ENCODE measurements at regions not wholly inside any gene's neighbourhood (a gene's known extent, or its start where the extent isn't known, plus 50 kb on each side); places are given as distances from the start of the nearest gene placed in this dataset.
"Not testable (repeated sequence)": the region's sequence is repeated elsewhere in the genome, so short reads cannot be mapped to it uniquely, and the experiment has no call there.

- ATAC-seq (no peak), DNase-seq (no peak)
- no peaks in the 10 kb centered on the region for H3K4me1 ChIP-seq
- H3K27me3 ChIP-seq: no peaks in the 10 kb centered on the region
- no peaks in the 10 kb centered on the region for H3K36me3 ChIP-seq
- H3K27ac ChIP-seq: no peak overlapping the region
- in situ Hi-C loops (cut with MboI; ENCODE audit: low sequenced_read_pairs in 4 of 4) (no loop called here), intact Hi-C loops (cut with DNase I; ENCODE audit: low total_unique reads) (no loop called here)
- no peaks in the 10 kb centered on the region for H3K9me3 ChIP-seq
- TF ChIP-seq CTCF (IDR thresholded peaks at IDR 0.05 in 4 of 5, conservative IDR thresholded peaks at IDR 0.05 in 1 of 5) (no peak), POLR2A (IDR thresholded peaks at IDR 0.05) (no peak)
- no peak overlapping the region for H3K4me3 ChIP-seq
Observed at GRCh38 chr4:127523369-127523768, 109.4 kb upstream of the INTU start.

GRCh38 chr4:127525608-127526007 is 107.1 kb upstream of the INTU start:
- intact Hi-C loops (cut with DNase I; ENCODE audit: low total_unique reads) (no loop called here), in situ Hi-C loops (cut with MboI; ENCODE audit: low sequenced_read_pairs in 4 of 4) (no loop called here)
- no peak for TF ChIP-seq POLR2A (IDR thresholded peaks at IDR 0.05)
- TF ChIP-seq CTCF (IDR thresholded peaks at IDR 0.05 in 4 of 5, conservative IDR thresholded peaks at IDR 0.05 in 1 of 5): no peak
- DNase-seq (no peak), ATAC-seq (no peak)
- H3K4me3 ChIP-seq: no peak overlapping the region
- H3K9me3 ChIP-seq: no peaks in the 10 kb centered on the region
- no peaks in the 10 kb centered on the region for H3K36me3 ChIP-seq
- no peak overlapping the region for H3K27ac ChIP-seq
- no peaks in the 10 kb centered on the region for H3K4me1 ChIP-seq
- no peaks in the 10 kb centered on the region for H3K27me3 ChIP-seq

DNA sequence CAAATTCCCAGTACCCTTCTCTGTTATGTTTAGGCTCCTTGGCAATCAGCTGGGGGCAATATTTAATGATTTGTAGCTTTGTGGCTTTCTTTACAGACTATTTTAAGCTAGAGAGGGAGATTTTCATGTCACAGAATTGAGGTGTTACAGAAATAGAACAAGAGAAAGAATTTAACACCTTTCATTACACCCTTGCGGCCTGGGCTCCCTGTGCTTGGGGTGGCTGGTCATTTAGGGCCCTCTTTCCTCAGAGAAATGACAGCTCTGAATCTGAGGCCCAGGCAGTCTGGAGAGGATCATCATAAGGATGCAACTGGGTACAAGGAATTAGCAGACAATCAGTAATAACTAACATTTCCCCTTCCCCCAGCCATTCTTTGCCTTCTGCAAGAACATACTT is 104.5 kb upstream of the INTU start:
- no peaks in the 10 kb centered on the region for H3K9me3 ChIP-seq
- in situ Hi-C loops (cut with MboI; ENCODE audit: low sequenced_read_pairs in 4 of 4): no loop called here
- H3K4me1 ChIP-seq: no peaks in the 10 kb centered on the region
- no peak overlapping the region for H3K4me3 ChIP-seq
- H3K27me3 ChIP-seq: no peaks in the 10 kb centered on the region
- H3K27ac ChIP-seq: no peak overlapping the region
- ATAC-seq (no peak), DNase-seq (no peak)
- intact Hi-C loops (cut with DNase I; ENCODE audit: low total_unique reads): no loop called here
- no peaks in the 10 kb centered on the region for H3K36me3 ChIP-seq
- TF ChIP-seq POLR2A (IDR thresholded peaks at IDR 0.05): no peak
- no peak for TF ChIP-seq CTCF (IDR thresholded peaks at IDR 0.05 in 4 of 5, conservative IDR thresholded peaks at IDR 0.05 in 1 of 5)

DNA sequence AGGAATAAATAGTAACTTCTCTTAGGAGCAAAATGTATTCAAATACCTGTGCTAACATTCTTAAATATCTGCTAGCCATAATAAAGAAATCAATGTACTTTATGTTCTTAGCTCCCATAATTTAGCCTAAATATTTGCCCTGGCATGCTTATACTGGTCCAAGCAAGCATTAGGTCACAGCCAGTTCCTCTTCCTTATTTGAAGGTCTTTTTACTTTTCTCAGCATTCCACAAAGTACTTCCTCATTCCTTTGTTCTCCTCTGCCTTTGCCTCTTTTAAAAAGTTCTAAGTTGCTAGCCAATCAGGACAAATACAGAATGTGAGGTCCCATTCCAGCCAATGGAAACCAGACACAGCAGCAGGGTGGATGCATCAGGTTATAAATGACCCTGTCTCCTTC is 102.9 kb upstream of the INTU start:
- H3K27me3 ChIP-seq; ATAC-seq; H3K4me1 ChIP-seq; intact Hi-C loops (cut with DNase I; ENCODE audit: low total_unique reads); H3K4me3 ChIP-seq; DNase-seq; H3K9me3 ChIP-seq; H3K36me3 ChIP-seq; H3K27ac ChIP-seq; in situ Hi-C loops (cut with MboI; ENCODE audit: low sequenced_read_pairs in 4 of 4): not testable (repeated sequence)

DNA sequence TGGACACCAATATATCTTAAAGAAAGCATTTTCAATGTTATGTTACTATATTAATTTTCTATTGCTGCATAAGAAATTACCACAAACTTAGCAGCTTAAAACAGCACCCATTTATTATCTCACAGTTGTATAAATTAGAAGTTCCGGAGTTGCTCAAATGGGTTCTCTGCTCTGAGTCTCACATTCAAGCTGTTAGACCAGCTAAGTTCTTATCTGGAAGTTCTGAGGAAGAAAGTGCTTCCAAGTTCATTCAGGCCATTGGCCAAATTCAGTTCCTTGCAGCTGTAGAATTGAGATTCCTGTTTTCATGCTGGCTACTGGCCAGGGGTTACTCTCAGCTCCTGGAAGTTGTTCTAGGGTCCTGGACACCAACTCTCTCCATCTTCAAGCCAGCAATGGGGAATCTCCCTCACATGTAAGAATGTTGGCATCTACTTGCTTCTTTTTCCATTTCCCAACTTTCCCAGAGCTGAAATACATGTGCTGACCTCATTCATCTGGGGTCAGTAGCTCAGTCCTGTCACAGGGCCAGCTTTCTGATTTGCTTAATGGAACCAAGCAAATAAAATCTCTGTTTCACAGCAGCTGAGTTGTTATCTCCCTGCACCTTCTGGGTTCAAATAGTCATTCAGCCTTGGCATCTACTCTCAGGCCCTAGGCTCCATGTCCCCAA is 99.6 kb upstream of the INTU start:
- DNase-seq: peak; percentile 35 to 46

More for the DNA sequence above, 99.6 kb upstream of the INTU start:
- in situ Hi-C loops (cut with MboI; ENCODE audit: low sequenced_read_pairs in 4 of 4) (no loop called here), intact Hi-C loops (cut with DNase I; ENCODE audit: low total_unique reads) (no loop called here)
- no peaks in the 10 kb centered on the region for H3K36me3 ChIP-seq
- ATAC-seq: peak; percentile 78 to 83
- no peaks in the 10 kb centered on the region for H3K4me1 ChIP-seq
- TF ChIP-seq CTCF (IDR thresholded peaks at IDR 0.05 in 4 of 5, conservative IDR thresholded peaks at IDR 0.05 in 1 of 5): no peak
- no peak for TF ChIP-seq POLR2A (IDR thresholded peaks at IDR 0.05)
- no peaks in the 10 kb centered on the region for H3K9me3 ChIP-seq
- no peak overlapping the region for H3K4me3 ChIP-seq
- H3K27ac ChIP-seq: no peak overlapping the region
- no peaks in the 10 kb centered on the region for H3K27me3 ChIP-seq
